GM12878 (cell line): ENCODE measurements at regions not wholly inside any gene's neighbourhood (a gene's known extent, or its start where the extent isn't known, plus 50 kb on each side); places are given as distances from the start of the nearest gene placed in this dataset.

Experiments
- ATAC-seq: fragments of 200-7000 bp; cut with Tn5 transposase; 3 replicates; pipeline ENCODE4 v1.9.1; 2020; ENCODE audit warnings: mild to moderate bottlenecking, moderate library complexity
- BruUV-seq: library from RNA; stranded (reverse); fragments of 400-500 nt; replicated peaks from 2 replicates; lab custom pipeline; 2021; lab: Mats Ljungman, UMichigan
- CTCF ChIA-PET: fragments of 300-600 bp; sonication (Branson Sonifier 250); formaldehyde crosslinking; extraction: SDS; loops from one replicate; lab custom pipeline; 2021; ENCODE audit warnings: inconsistent platforms; lab: Yijun Ruan, JAX
- POLR2A ChIA-PET: fragments of 350-600 bp; formaldehyde crosslinking; extraction: SDS; loops from one replicate; lab custom pipeline; 2021; ENCODE audit warnings: inconsistent platforms; lab: Charles Lee
- RAD21 ChIA-PET: fragments of 300-600 bp; sonication (Branson Sonifier 250); formaldehyde crosslinking; loops from one replicate; lab custom pipeline; 2023; ENCODE audit warnings: antibody characterized with exemption; ENCODE audit not compliant: unreplicated experiment; lab: Charles Lee
- SMC1A ChIA-PET: fragments of 300-600 bp; sonication (Branson Sonifier 250); formaldehyde crosslinking; loops from one replicate; lab custom pipeline; 2023; ENCODE audit not compliant: unreplicated experiment, uncharacterized antibody; lab: Charles Lee
- DNase-seq: peaks from one replicate; pipeline ENCODE4 v3.0.0-alpha.2; 2011; ENCODE audit warnings: low read depth, low spot score
- FAIRE-seq: peaks from 3 replicates; lab custom pipeline; 2011; peaks lifted over from hg19 to GRCh38; lab: Jason Lieb, UNC
- H2AFZ ChIP-seq: 2 replicates; pipeline ENCODE4 v1.6.0; 2011; ENCODE audit warnings: low read depth, low read length, control low read depth; ENCODE audit not compliant: control insufficient read depth
- H3K27ac ChIP-seq: 2 replicates; pipeline ENCODE4 v1.5.1; 2011; ENCODE audit warnings: control low read depth; ENCODE audit not compliant: control insufficient read depth, insufficient read depth
- H3K27me3 ChIP-seq, 2 experiments: replicated peaks in 1 of 2; 2 replicates each; pipeline versions ENCODE4 v1.6.0 to v1.6.1; 2011; ENCODE audit warnings: low read length in 1 of 2; ENCODE audit not compliant: control insufficient read depth in 2 of 2, insufficient read depth in 2 of 2
- H3K36me3 ChIP-seq, 2 experiments: 2 replicates each; pipeline ENCODE4 v1.5.1; 2011; ENCODE audit warnings: low read length in 1 of 2; ENCODE audit not compliant: control insufficient read depth in 2 of 2, insufficient read depth in 2 of 2
- H3K4me1 ChIP-seq: 2 replicates; pipeline ENCODE4 v1.6.1; 2011; ENCODE audit warnings: mild to moderate bottlenecking, low read length, moderate library complexity, mixed read lengths; ENCODE audit not compliant: control insufficient read depth, insufficient read depth
- H3K4me2 ChIP-seq: 2 replicates; pipeline ENCODE4 v1.6.0; 2011; ENCODE audit warnings: control low read depth; ENCODE audit not compliant: control insufficient read depth, insufficient read depth
- H3K4me3 ChIP-seq: fragments of 200-600 bp; sonication (generic); 2 replicates; pipeline ENCODE4 v1.5.1; 2016
- H3K79me2 ChIP-seq: 2 replicates; pipeline ENCODE4 v1.6.0; 2011; ENCODE audit warnings: low read length; ENCODE audit not compliant: control insufficient read depth, insufficient read depth
- H3K9ac ChIP-seq: 2 replicates; pipeline ENCODE4 v1.8.0; 2011; ENCODE audit warnings: low read length, control low read depth, mixed read lengths; ENCODE audit not compliant: control insufficient read depth, insufficient read depth
- H3K9me3 ChIP-seq: replicated peaks from 3 replicates; pipeline ENCODE4 v1.5.1; 2011; ENCODE audit warnings: mild to moderate bottlenecking, low read length; ENCODE audit not compliant: control insufficient read depth, insufficient read depth
- H4K20me1 ChIP-seq: 2 replicates; pipeline ENCODE4 v1.6.0; 2011; ENCODE audit not compliant: control insufficient read depth, insufficient read depth
- CREM ChIP-seq: IDR thresholded peaks from 2 replicates; pipeline ENCODE4 v1.6.1; 2014; ENCODE audit warnings: antibody characterized with exemption, low read depth
- E2F8 ChIP-seq: fragments of 450-650 bp; IDR thresholded peaks from 2 replicates; pipeline ENCODE4 v1.6.1; 2018; ENCODE audit warnings: mild to moderate bottlenecking, low read depth, moderate library complexity; ENCODE audit not compliant: partially characterized antibody
- FOS ChIP-seq: IDR thresholded peaks from 3 replicates; pipeline ENCODE4 v1.6.1; 2011; ENCODE audit warnings: borderline replicate concordance; ENCODE audit not compliant: insufficient read length; ENCODE audit errors: extremely low read depth
- HDAC2 ChIP-seq: fragments of 200-600 bp; sonication (generic); IDR thresholded peaks from 2 replicates; pipeline ENCODE4 v1.6.1; 2017
- JUNB ChIP-seq: IDR thresholded peaks from 2 replicates; pipeline ENCODE4 v1.6.1; 2016; ENCODE audit warnings: antibody characterized with exemption, mild to moderate bottlenecking
- MTA3 ChIP-seq: IDR thresholded peaks from 2 replicates; pipeline ENCODE4 v1.6.1; 2012; ENCODE audit warnings: low read length, inconsistent platforms, borderline replicate concordance
- POLR2AphosphoS5 ChIP-seq: IDR thresholded peaks from 2 replicates; pipeline ENCODE4 v1.6.1; 2011; ENCODE audit warnings: mild to moderate bottlenecking, low read length, inconsistent platforms
- SRF ChIP-seq, 2 experiments: IDR thresholded peaks; 2 replicates each; pipeline ENCODE4 v1.6.1; 2011; ENCODE audit warnings: low read depth in 2 of 2, low read length in 2 of 2, mild to moderate bottlenecking in 1 of 2, moderate library complexity in 1 of 2
- WRNIP1 ChIP-seq: IDR thresholded peaks from 2 replicates; pipeline ENCODE4 v1.6.1; 2011; ENCODE audit warnings: low read depth, low read length, improper control_type of control experiment, borderline replicate concordance
- ZBED1 ChIP-seq: IDR thresholded peaks from 2 replicates; pipeline ENCODE4 v1.6.1; 2016; ENCODE audit warnings: borderline replicate concordance
- ZBTB33 ChIP-seq: fragments of 450-650 bp; IDR thresholded peaks from 2 replicates; pipeline ENCODE4 v1.6.1; 2017; ENCODE audit warnings: mild to moderate bottlenecking
- ZNF687 ChIP-seq: fragments of 450-650 bp; IDR thresholded peaks from 2 replicates; pipeline ENCODE4 v1.6.1; 2017; ENCODE audit warnings: mild to moderate bottlenecking, moderate library complexity
- WGBS: methylation state at CpG from one replicate; pipeline ENCODE4 v1.1.6; 2016; ENCODE audit warnings: low lambda C conversion rate; ENCODE audit not compliant: insufficient replicate concordance, insufficient coverage; ENCODE audit errors: missing lambda C conversion rate; 5-methylcytosine and 5-hydroxymethylcytosine counted together
- in situ Hi-C: fragments of 300-500 bp; cut with MboI; formaldehyde crosslinking; loops from 9 replicates; pipeline ENCODE4 v1.14.3; 2018; ENCODE audit warnings: mixed read lengths
- intact Hi-C: fragments of 100-400 bp; cut with micrococcal nuclease; formaldehyde crosslinking; loops from one replicate; pipeline ENCODE4 v1.14.2; 2022; ENCODE audit not compliant: unreplicated experiment
- TF ChIP-seq, protein P1 (sequence below): IDR thresholded peaks from 2 replicates; pipeline ENCODE4 v1.6.1; 2011; ENCODE audit warnings: mild to moderate bottlenecking, low read depth, low read length, moderate library complexity; ENCODE audit not compliant: insufficient replicate concordance

DNA sequence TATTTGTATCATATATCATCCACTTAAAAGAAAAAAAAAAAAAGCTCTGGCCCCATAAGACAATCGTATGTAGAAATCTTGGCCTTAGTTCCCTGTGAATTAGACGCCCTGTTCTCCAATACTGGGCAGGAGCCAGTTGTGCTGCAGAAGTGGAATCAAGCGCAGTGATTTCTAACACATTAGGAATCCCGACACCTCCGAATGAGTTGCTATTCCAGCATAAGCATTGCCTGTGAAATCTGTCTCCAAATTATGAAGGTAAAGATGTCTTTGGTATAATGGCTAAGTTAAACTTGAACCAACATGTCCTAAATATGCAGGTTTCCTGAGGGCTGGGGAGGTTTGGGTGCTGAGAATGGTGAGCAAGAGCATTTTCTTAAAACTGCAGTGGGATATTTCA, 199.4 kb upstream of the ARRDC4 start (continued):
- no peak for TF ChIP-seq MTA3
- no peak for TF ChIP-seq FOS
- no peak for TF ChIP-seq WRNIP1
- no peak for TF ChIP-seq POLR2AphosphoS5

DNA sequence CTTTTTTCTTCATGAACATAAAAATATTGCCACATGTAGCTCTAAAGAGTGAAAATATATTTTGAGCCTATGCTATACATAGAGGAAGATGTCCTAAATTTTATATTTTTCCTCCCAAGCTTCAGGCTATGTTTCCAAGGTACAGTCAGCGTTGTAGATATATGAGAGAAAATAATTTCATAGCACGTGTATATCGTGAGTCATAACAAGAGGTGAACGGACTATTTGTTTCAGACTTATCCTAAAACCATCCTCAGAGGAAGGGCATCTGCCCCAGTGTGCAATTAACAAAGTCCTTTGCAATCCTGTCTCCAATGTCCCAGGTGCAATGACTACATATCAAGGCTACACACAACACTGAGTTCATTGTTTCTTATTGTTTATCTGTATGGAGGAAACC, 177.3 kb upstream of the ARRDC4 start:
- CTCF ChIA-PET: no interaction called here
- DNase-seq (no peak), FAIRE-seq (no peak), ATAC-seq (no peak)
- SMC1A ChIA-PET: no interaction called here
- RAD21 ChIA-PET: no interaction called here
- no peaks in the 10 kb centered on the region for H3K4me1 ChIP-seq
- POLR2A ChIA-PET: no interaction called here
- in situ Hi-C loops: no loop called here
- H4K20me1 ChIP-seq: no peaks in the 10 kb centered on the region
- H3K4me3 ChIP-seq: no peak overlapping the region
- intact Hi-C loops: no loop called here
- no peaks in the 10 kb centered on the region for H3K79me2 ChIP-seq
- WGBS: 38% methylated on average over 4 of the region's 4 CpGs
- no peak overlapping the region for H3K9ac ChIP-seq
- H3K9me3 ChIP-seq: no peaks in the 10 kb centered on the region
- no peaks in the 10 kb centered on the region for H3K36me3 ChIP-seq
- no peak overlapping the region for H3K27ac ChIP-seq
- no peak overlapping the region for H2AFZ ChIP-seq
- no TSS peak for BruUV-seq
- no peaks in the 10 kb centered on the region for H3K27me3 ChIP-seq
- H3K4me2 ChIP-seq: no peak overlapping the region
- TF ChIP-seq ZNF687 (no peak), ZBED1 (no peak), HDAC2 (no peak), JUNB (no peak), E2F8 (no peak), CREM (no peak), SRF (IDR thresholded peaks at IDR 0.05; ENCODE audit: low read depth in 2 of 2, low read length in 2 of 2) (no peak), ZBTB33 (no peak)
- TF ChIP-seq, protein P1, sequence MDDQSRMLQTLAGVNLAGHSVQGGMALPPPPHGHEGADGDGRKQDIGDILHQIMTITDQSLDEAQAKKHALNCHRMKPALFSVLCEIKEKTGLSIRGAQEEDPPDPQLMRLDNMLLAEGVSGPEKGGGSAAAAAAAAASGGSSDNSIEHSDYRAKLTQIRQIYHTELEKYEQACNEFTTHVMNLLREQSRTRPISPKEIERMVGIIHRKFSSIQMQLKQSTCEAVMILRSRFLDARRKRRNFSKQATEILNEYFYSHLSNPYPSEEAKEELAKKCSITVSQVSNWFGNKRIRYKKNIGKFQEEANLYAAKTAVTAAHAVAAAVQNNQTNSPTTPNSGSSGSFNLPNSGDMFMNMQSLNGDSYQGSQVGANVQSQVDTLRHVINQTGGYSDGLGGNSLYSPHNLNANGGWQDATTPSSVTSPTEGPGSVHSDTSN: no peak
